ENCODE measurements at regions not wholly inside any gene's neighbourhood (a gene's known extent, or its start where the extent isn't known, plus 50 kb on each side); places are given as distances from the start of the nearest gene placed in this dataset.

- TF ChIP-seq GATA1 (IDR thresholded peaks at IDR 0.05; ENCODE audit: low read depth, low read length) (no peak), POLR2A (IDR thresholded peaks at IDR 0.05; ENCODE audit: low read length) (no peak)
- DNase-seq: no peak
Measured at GRCh38 chr14:96683562-96684289, 113.5 kb upstream of the VRK1 start.

GRCh38 chr14:96686126-96686525, 111.1 kb upstream of the VRK1 start:
- no peak for DNase-seq
- no peak for TF ChIP-seq GATA1 (IDR thresholded peaks at IDR 0.05; ENCODE audit: low read depth, low read length)
- TF ChIP-seq POLR2A (IDR thresholded peaks at IDR 0.05; ENCODE audit: low read length): no peak

- TF ChIP-seq POLR2A (IDR thresholded peaks at IDR 0.05; ENCODE audit: low read length): no peak
- TF ChIP-seq GATA1 (IDR thresholded peaks at IDR 0.05; ENCODE audit: low read depth, low read length): no peak
- DNase-seq: no peak
Measured at GRCh38 chr14:96688629-96689028, 108.6 kb upstream of the VRK1 start.

- no peak for DNase-seq
Measured at GRCh38 chr14:96690713-96691383, 106.3 kb upstream of the VRK1 start.

GRCh38 chr14:96693252-96693820, 103.8 kb upstream of the VRK1 start:
- no peak for DNase-seq
- TF ChIP-seq GATA1 (IDR thresholded peaks at IDR 0.05; ENCODE audit: low read depth, low read length) (no peak), POLR2A (IDR thresholded peaks at IDR 0.05; ENCODE audit: low read length) (no peak)

More at GRCh38 chr14:96690713-96691383, 106.3 kb upstream of the VRK1 start:
- no peak for TF ChIP-seq POLR2A (IDR thresholded peaks at IDR 0.05; ENCODE audit: low read length)
- TF ChIP-seq GATA1 (IDR thresholded peaks at IDR 0.05; ENCODE audit: low read depth, low read length): no peak

GRCh38 chr14:96693987-96694386, 103.2 kb upstream of the VRK1 start:
- TF ChIP-seq GATA1 (IDR thresholded peaks at IDR 0.05; ENCODE audit: low read depth, low read length) (no peak), POLR2A (IDR thresholded peaks at IDR 0.05; ENCODE audit: low read length) (no peak)
- no peak for DNase-seq

GRCh38 chr14:96698960-96699539, 98.1 kb upstream of the VRK1 start:
- DNase-seq: no peak
- no peak for TF ChIP-seq POLR2A (IDR thresholded peaks at IDR 0.05; ENCODE audit: low read length)
- TF ChIP-seq GATA1 (IDR thresholded peaks at IDR 0.05; ENCODE audit: low read depth, low read length): no peak

- no peak for DNase-seq
- no peak for TF ChIP-seq GATA1 (IDR thresholded peaks at IDR 0.05; ENCODE audit: low read depth, low read length)
- no peak for TF ChIP-seq POLR2A (IDR thresholded peaks at IDR 0.05; ENCODE audit: low read length)
Measured at GRCh38 chr14:96699666-96700065, 97.5 kb upstream of the VRK1 start.

GRCh38 chr14:96702831-96703230, 94.4 kb upstream of the VRK1 start:
- no peak for TF ChIP-seq POLR2A (IDR thresholded peaks at IDR 0.05; ENCODE audit: low read length)
- no peak for TF ChIP-seq GATA1 (IDR thresholded peaks at IDR 0.05; ENCODE audit: low read depth, low read length)
- DNase-seq: no peak

- no peak for DNase-seq
- TF ChIP-seq POLR2A (IDR thresholded peaks at IDR 0.05; ENCODE audit: low read length): no peak
- no peak for TF ChIP-seq GATA1 (IDR thresholded peaks at IDR 0.05; ENCODE audit: low read depth, low read length)
Measured at GRCh38 chr14:96705422-96706092, 91.6 kb upstream of the VRK1 start.

GRCh38 chr14:96706893-96707292, 90.3 kb upstream of the VRK1 start:
- no peak for TF ChIP-seq GATA1 (IDR thresholded peaks at IDR 0.05; ENCODE audit: low read depth, low read length)
- no peak for TF ChIP-seq POLR2A (IDR thresholded peaks at IDR 0.05; ENCODE audit: low read length)
- no peak for DNase-seq

- peak in 1 of 2 experiments; percentile 58 for DNase-seq
- TF ChIP-seq GATA1 (IDR thresholded peaks at IDR 0.05; ENCODE audit: low read depth, low read length) (no peak), POLR2A (IDR thresholded peaks at IDR 0.05; ENCODE audit: low read length) (no peak)
Measured at GRCh38 chr14:96710060-96710666, 87.0 kb upstream of the VRK1 start.

GRCh38 chr14:96711559-96712267, 85.5 kb upstream of the VRK1 start:
- no peak for DNase-seq
- TF ChIP-seq GATA1 (IDR thresholded peaks at IDR 0.05; ENCODE audit: low read depth, low read length) (no peak), POLR2A (IDR thresholded peaks at IDR 0.05; ENCODE audit: low read length) (no peak)

Measured in erythroblast (primary cell).